ENCODE measurements at regions not wholly inside any gene's neighbourhood (a gene's known extent, or its start where the extent isn't known, plus 50 kb on each side); places are given as distances from the start of the nearest gene placed in this dataset.

GRCh38 chr3:194935632-194936470 is 250.2 kb downstream of the FAM43A start:
- Histone ChIP-seq H3K9me3 (no peaks in the 10 kb centered on the region), H3K4me3 (no peak overlapping the region), H3K27me3 (no peaks in the 10 kb centered on the region), H3K36me3 (ENCODE audit: low read depth, missing control alignments) (no peaks in the 10 kb centered on the region), H3K4me1 (peaks cover 16% of the 10 kb centered on the region), H3K27ac (no peak overlapping the region)
- 88 to 90% methylated on average over 10 of the region's 10 CpGs for WGBS, 2 donors
- intact Hi-C loops (cut with DNase I; ENCODE audit: low total_unique reads), result no loop called here
- TF ChIP-seq POLR2A (IDR thresholded peaks at IDR 0.05) (no peak), CTCF (IDR thresholded peaks at IDR 0.05) (no peak)
- DNase-seq, result no peak

- 75 to 85% methylated on average over 4 of the region's 4 CpGs for WGBS, 2 donors
- intact Hi-C loops (cut with DNase I; ENCODE audit: low total_unique reads), result no loop called here
- no peak for DNase-seq
Observed at GRCh38 chr3:194936659-194937058, 251.0 kb downstream of the FAM43A start.

GRCh38 chr3:194937144-194937543 is 251.5 kb downstream of the FAM43A start:
- no peak for DNase-seq
- Histone ChIP-seq H3K27ac (no peak overlapping the region), H3K36me3 (ENCODE audit: low read depth, missing control alignments) (no peaks in the 10 kb centered on the region), H3K4me3 (no peak overlapping the region), H3K27me3 (no peaks in the 10 kb centered on the region), H3K4me1 (peaks cover 5% of the 10 kb centered on the region), H3K9me3 (no peaks in the 10 kb centered on the region)
- TF ChIP-seq POLR2A (IDR thresholded peaks at IDR 0.05) (no peak), CTCF (IDR thresholded peaks at IDR 0.05) (no peak)
- WGBS, 2 donors, result 94 to 96% methylated on average over 5 of the region's 5 CpGs
- intact Hi-C loops (cut with DNase I; ENCODE audit: low total_unique reads), result no loop called here

More at GRCh38 chr3:194936659-194937058, 251.0 kb downstream of the FAM43A start:
- Histone ChIP-seq H3K36me3 (ENCODE audit: low read depth, missing control alignments) (no peaks in the 10 kb centered on the region), H3K27ac (no peak overlapping the region), H3K9me3 (no peaks in the 10 kb centered on the region), H3K4me1 (peaks cover 10% of the 10 kb centered on the region), H3K27me3 (no peaks in the 10 kb centered on the region), H3K4me3 (no peak overlapping the region)
- TF ChIP-seq CTCF (IDR thresholded peaks at IDR 0.05) (no peak), POLR2A (IDR thresholded peaks at IDR 0.05) (no peak)

- no peaks in the 10 kb centered on the region for H3K9me3 ChIP-seq
- no peak for DNase-seq
- no peak for TF ChIP-seq CTCF (IDR thresholded peaks at IDR 0.05)
- TF ChIP-seq POLR2A (IDR thresholded peaks at IDR 0.05), result no peak
- WGBS, 2 donors, result 93 to 94% methylated on average over 6 to 7 of the region's 7 CpGs
- no peak overlapping the region for H3K4me3 ChIP-seq
- intact Hi-C loops (cut with DNase I; ENCODE audit: low total_unique reads), result no loop called here
- no peak overlapping the region for H3K27ac ChIP-seq
- peaks cover 3% of the 10 kb centered on the region for H3K4me1 ChIP-seq
- H3K36me3 ChIP-seq (ENCODE audit: low read depth, missing control alignments), result no peaks in the 10 kb centered on the region
- H3K27me3 ChIP-seq, result no peaks in the 10 kb centered on the region
Observed at GRCh38 chr3:194937882-194938321, 252.2 kb downstream of the FAM43A start.

All from testis (tissue), 2 donors.